K562 (cell line): ENCODE measurements at regions not wholly inside any gene's neighbourhood (a gene's known extent, or its start where the extent isn't known, plus 50 kb on each side); places are given as distances from the start of the nearest gene placed in this dataset.

Experiments used
- ATAC-seq: fragments of 200-7000 bp; cut with Tn5 transposase; 3 replicates; pipeline ENCODE4 v1.9.1; 2020; ENCODE audit warnings: moderate library complexity
- BruUV-seq: library from RNA; stranded (reverse); fragments of 400-500 nt; replicated peaks from 2 replicates; lab custom pipeline; 2021; lab: Mats Ljungman, UMichigan
- CTCF ChIA-PET: fragments of 300-600 bp; formaldehyde crosslinking; extraction: SDS; loops from one replicate; lab custom pipeline; 2021; ENCODE audit warnings: low intra/inter-chr PET ratio; lab: Yijun Ruan, JAX
- POLR2A ChIA-PET: fragments of 300-600, 350-650 bp; sonication (Branson Sonifier 250); formaldehyde crosslinking; extraction: SDS; loops from one replicate; lab custom pipeline; 2021; ENCODE audit warnings: antibody characterized with exemption, inconsistent platforms; lab: Yijun Ruan, JAX
- DNase-seq, 4 experiments: peaks; one replicate each; pipeline versions ENCODE4 v3.0.0 to v3.0.0-alpha.2; 2011 to 2018; ENCODE audit warnings: low spot score in 3 of 4, mixed read lengths in 3 of 4; ENCODE audit errors: extremely low read depth in 1 of 4
- FAIRE-seq: peaks from 2 replicates; lab custom pipeline; 2011; peaks lifted over from hg19 to GRCh38; lab: Jason Lieb, UNC
- H2AFZ ChIP-seq: 2 replicates; pipeline ENCODE4 v1.6.0; 2011; ENCODE audit warnings: low read depth, low read length, control low read depth, inconsistent platforms
- H3K27ac ChIP-seq: fragments of 200-600 bp; 3 replicates; pipeline ENCODE4 v1.8.0; 2011; ENCODE audit warnings: low read depth, mild to moderate bottlenecking, control low read depth, inconsistent platforms, low read length, moderate library complexity, mixed read lengths; ENCODE audit errors: extremely low read depth
- H3K27me3 ChIP-seq, 2 experiments: fragments of 300-600 bp in 1 of 2; 2 replicates in 1 of 2; 3 replicates in 1 of 2; pipeline versions ENCODE4 v1.6.0 to v1.8.0; 2011; ENCODE audit warnings: inconsistent platforms in 2 of 2, low read length in 2 of 2, mild to moderate bottlenecking in 1 of 2, mixed read lengths in 1 of 2, moderate library complexity in 1 of 2; ENCODE audit not compliant: control insufficient read depth in 2 of 2, insufficient read depth in 2 of 2
- H3K36me3 ChIP-seq: fragments of 300-600 bp; 3 replicates; pipeline ENCODE4 v1.8.0; 2011; ENCODE audit warnings: mild to moderate bottlenecking, low read length, inconsistent platforms; ENCODE audit not compliant: control insufficient read depth, insufficient read depth
- H3K4me1 ChIP-seq, 2 experiments: fragments of 200-600 bp in 1 of 2; replicated peaks in 1 of 2; 2 replicates in 1 of 2; 3 replicates in 1 of 2; pipeline versions ENCODE4 v1.5.1 to v1.8.0; 2011; ENCODE audit warnings: inconsistent platforms in 2 of 2, low read length in 2 of 2, mild to moderate bottlenecking in 1 of 2, mixed read lengths in 1 of 2, moderate library complexity in 1 of 2; ENCODE audit not compliant: control insufficient read depth in 2 of 2, insufficient read depth in 2 of 2
- H3K4me2 ChIP-seq: 2 replicates; pipeline ENCODE4 v1.6.1; 2011; ENCODE audit warnings: low read length, control low read depth, inconsistent platforms, mixed read lengths; ENCODE audit not compliant: insufficient read depth
- H3K4me3 ChIP-seq: fragments of 200-600 bp; sonication (generic), shearing (Covaris generic); 2 replicates; pipeline ENCODE4 v1.5.1; 2016; ENCODE audit warnings: control low read depth, inconsistent platforms
- H3K79me2 ChIP-seq: fragments of 200-600 bp; 3 replicates; pipeline ENCODE4 v1.8.0; 2011; ENCODE audit warnings: low read length, inconsistent platforms; ENCODE audit not compliant: control insufficient read depth, insufficient read depth
- H3K9ac ChIP-seq, 2 experiments: 2 replicates each; pipeline versions ENCODE4 v1.6.0 to v1.6.1; 2011; ENCODE audit warnings: low read depth in 2 of 2, low read length in 2 of 2, control low read depth in 1 of 2, inconsistent platforms in 1 of 2, mild to moderate bottlenecking in 1 of 2, mixed read lengths in 1 of 2; ENCODE audit not compliant: insufficient read depth in 1 of 2
- H3K9me1 ChIP-seq: one replicate; pipeline ENCODE4 v1.6.0; 2011; ENCODE audit warnings: inconsistent platforms, mild to moderate bottlenecking, low read length, moderate library complexity; ENCODE audit not compliant: control insufficient read depth, insufficient read depth
- H3K9me3 ChIP-seq: replicated peaks from 2 replicates; pipeline ENCODE4 v1.5.1; 2011; ENCODE audit warnings: low read depth, low read length, inconsistent platforms; ENCODE audit not compliant: control insufficient read depth, insufficient read depth
- H4K20me1 ChIP-seq: replicated peaks from 2 replicates; pipeline ENCODE4 v1.6.1; 2011; ENCODE audit warnings: low read length, inconsistent platforms, mixed read lengths; ENCODE audit not compliant: control insufficient read depth, insufficient read depth
- CBFA2T2 ChIP-seq: fragments of 450-650 bp; conservative IDR thresholded peaks from 2 replicates; pipeline ENCODE4 v1.6.1; 2017; ENCODE audit warnings: mild to moderate bottlenecking
- EZH2 ChIP-seq: IDR thresholded peaks from 2 replicates; pipeline ENCODE4 v1.6.1; 2012; ENCODE audit warnings: low read depth, mild to moderate bottlenecking, inconsistent platforms, low read length, borderline replicate concordance
- KAT7 ChIP-seq: sonication (generic); formaldehyde crosslinking; IDR thresholded peaks from 2 replicates; pipeline ENCODE4 v1.8.0; 2022; ENCODE audit warnings: missing genetic modification reagents, mild to moderate bottlenecking, borderline replicate concordance
- KHSRP ChIP-seq: fragments of 450-650 bp; IDR thresholded peaks from 2 replicates; pipeline ENCODE4 v1.6.1; 2017
- MCM5 ChIP-seq: fragments of 450-650 bp; IDR thresholded peaks from 2 replicates; pipeline ENCODE4 v1.6.1; 2016; ENCODE audit warnings: low read depth
- SMAD1 ChIP-seq: fragments of 150-350 bp; IDR thresholded peaks from 2 replicates; pipeline ENCODE4 v1.6.1; 2014; ENCODE audit warnings: low read length, low read depth; ENCODE audit not compliant: partially characterized antibody
- SMC3 ChIP-seq: conservative IDR thresholded peaks from 2 replicates; pipeline ENCODE4 v1.6.1; 2011; ENCODE audit warnings: low read depth, low read length, improper control_type of control experiment; ENCODE audit not compliant: insufficient read depth
- YY1 ChIP-seq, 3 experiments: IDR thresholded peaks; 2 replicates each; pipeline ENCODE4 v1.6.1; 2011; ENCODE audit warnings: low read length in 2 of 3, mild to moderate bottlenecking in 2 of 3, moderate library complexity in 2 of 3, borderline replicate concordance in 1 of 3, control low read depth in 1 of 3, low read depth in 1 of 3; ENCODE audit not compliant: insufficient read depth in 3 of 3, insufficient replicate concordance in 2 of 3, control insufficient read depth in 1 of 3, insufficient read length in 1 of 3; ENCODE audit errors: extremely low read depth in 1 of 3
- ZNF239 ChIP-seq: fragments of 250-450 bp; sonication (Bioruptor Pico); IDR thresholded peaks from 2 replicates; pipeline ENCODE4 v1.4.0; 2020; ENCODE audit warnings: mild to moderate bottlenecking
- ZNF347 ChIP-seq: fragments of 450-650 bp; formaldehyde crosslinking; IDR thresholded peaks from 2 replicates; pipeline ENCODE4 v1.4.0; 2020; ENCODE audit warnings: low read depth, mild to moderate bottlenecking, moderate library complexity
- ZNF644 ChIP-seq: fragments of 200-800 bp; sonication (Bioruptor generic); IDR thresholded peaks from 2 replicates; pipeline ENCODE4 v1.6.1; 2016; ENCODE audit warnings: low read depth, missing genetic modification characterization, missing compliant biosample characterization
- ZSCAN32 ChIP-seq: fragments of 450-650 bp; formaldehyde crosslinking; IDR thresholded peaks from 2 replicates; pipeline ENCODE4 v1.4.0; 2020; ENCODE audit warnings: mild to moderate bottlenecking, moderate library complexity
- whole genome bisulfite sequencing: fragments of 100-300 bp; shearing (Covaris generic); methylation state at CpG from one replicate; pipeline ENCODE4 v1.1.6; 2016; ENCODE audit warnings: low coverage, mixed read lengths; ENCODE audit not compliant: insufficient coverage; ENCODE audit errors: missing lambda C conversion rate; 5-methylcytosine and 5-hydroxymethylcytosine counted together
- in situ Hi-C: fragments of 300-500 bp; cut with MboI; formaldehyde crosslinking; loops from 4 replicates; pipeline ENCODE4 v1.15.0; 2018; ENCODE audit warnings: inconsistent platforms, mixed read lengths
- intact Hi-C: fragments of 100-400 bp; cut with micrococcal nuclease; formaldehyde crosslinking; loops from 2 replicates; pipeline ENCODE4 v1.14.2; 2022
- TF ChIP-seq, protein P1 (sequence below): fragments of 450-650 bp; formaldehyde crosslinking; conservative IDR thresholded peaks from 2 replicates; pipeline ENCODE4 v1.4.0; 2022; ENCODE audit warnings: mild to moderate bottlenecking, missing genetic modification characterization

DNA sequence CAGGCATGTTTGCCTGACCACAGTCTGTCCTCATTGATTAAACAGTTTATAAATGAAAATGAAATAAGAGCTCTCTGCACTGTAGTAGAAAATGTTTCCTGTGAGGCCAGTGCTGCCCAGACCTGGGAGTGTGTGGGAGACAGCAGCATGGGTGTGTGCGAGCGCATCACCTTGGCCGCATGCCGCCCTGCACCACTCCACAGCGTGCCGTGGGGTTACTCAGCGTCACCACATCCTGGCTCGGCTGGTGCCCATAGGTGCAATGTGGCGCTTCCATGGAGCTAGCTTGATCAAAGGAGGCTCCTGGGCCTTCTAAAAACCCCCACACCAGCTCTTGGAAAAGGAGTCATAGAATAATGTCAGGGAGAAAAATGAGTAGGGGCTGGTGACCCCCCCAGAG, 76.0 kb upstream of the EPC2 start:
- H3K36me3 ChIP-seq, result no peaks in the 10 kb centered on the region
- no peak for FAIRE-seq
- 4% methylated on average over 9 of the region's 9 CpGs for WGBS
- ChIA-PET CTCF (no interaction called here), POLR2A (no interaction called here)
- H3K9ac ChIP-seq, result no peak overlapping the region
- H3K9me1 ChIP-seq, result no peaks in the 10 kb centered on the region
- H3K27me3 ChIP-seq, result peaks cover 25 to 49% of the 10 kb centered on the region in 2 experiments; a peak in 4 of 5 replicates
- no peaks in the 10 kb centered on the region for H3K9me3 ChIP-seq
- no TSS peak for BruUV-seq
- H3K4me2 ChIP-seq, result no peak overlapping the region
- TF ChIP-seq EZH2 (no peak), ZNF644 (tag) (no peak), MCM5 (no peak), ZNF239 (no peak), CBFA2T2 (no peak), YY1 (IDR thresholded peaks at IDR 0.05; ENCODE audit: borderline replicate concordance in 1 of 3, control insufficient read depth in 1 of 3, extremely low read depth in 1 of 3, insufficient read depth in 3 of 3, insufficient read length in 1 of 3, insufficient replicate concordance in 2 of 3, low read depth in 1 of 3, low read length in 2 of 3) (no peak), KAT7 (CRISPR knock-in tag) (no peak), SMAD1 (no peak), ZSCAN32 (CRISPR knock-in tag) (no peak), KHSRP (no peak), ZNF347 (CRISPR knock-in tag) (no peak), SMC3 (no peak)
- TF ChIP-seq, protein P1, sequence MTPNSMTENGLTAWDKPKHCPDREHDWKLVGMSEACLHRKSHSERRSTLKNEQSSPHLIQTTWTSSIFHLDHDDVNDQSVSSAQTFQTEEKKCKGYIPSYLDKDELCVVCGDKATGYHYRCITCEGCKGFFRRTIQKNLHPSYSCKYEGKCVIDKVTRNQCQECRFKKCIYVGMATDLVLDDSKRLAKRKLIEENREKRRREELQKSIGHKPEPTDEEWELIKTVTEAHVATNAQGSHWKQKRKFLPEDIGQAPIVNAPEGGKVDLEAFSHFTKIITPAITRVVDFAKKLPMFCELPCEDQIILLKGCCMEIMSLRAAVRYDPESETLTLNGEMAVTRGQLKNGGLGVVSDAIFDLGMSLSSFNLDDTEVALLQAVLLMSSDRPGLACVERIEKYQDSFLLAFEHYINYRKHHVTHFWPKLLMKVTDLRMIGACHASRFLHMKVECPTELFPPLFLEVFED (CRISPR knock-in tag), result no peak
- DNase-seq, result no peak
- H3K4me3 ChIP-seq, result no peak overlapping the region
- no peaks in the 10 kb centered on the region for H3K79me2 ChIP-seq
- H2AFZ ChIP-seq, result no peak overlapping the region
- in situ Hi-C loops (no loop called here), intact Hi-C loops (no loop called here)
- no peak; the same call in 2 of the 3 replicates for ATAC-seq
- no peaks in the 10 kb centered on the region for H3K4me1 ChIP-seq
- peaks cover 10% of the 10 kb centered on the region; the same call in 1 of the 2 replicates for H4K20me1 ChIP-seq
- no peak overlapping the region for H3K27ac ChIP-seq
